Endothelial cell of umbilical vein (primary cell): ENCODE measurements at regions not wholly inside any gene's neighbourhood (a gene's known extent, or its start where the extent isn't known, plus 50 kb on each side); places are given as distances from the start of the nearest gene placed in this dataset.

Experiments
- EZH2 ChIP-seq: IDR thresholded peaks from 2 replicates; pipeline ENCODE4 v1.6.1; 2012; ENCODE audit warnings: borderline replicate concordance, low read depth, mild to moderate bottlenecking, moderate library complexity, low read length, inconsistent platforms; ENCODE audit not compliant: severe bottlenecking
- FOS ChIP-seq: IDR thresholded peaks from 2 replicates; pipeline ENCODE4 v1.6.1; 2011; ENCODE audit warnings: mild to moderate bottlenecking, low read length, moderate library complexity, borderline replicate concordance; ENCODE audit not compliant: insufficient read depth
- GATA2 ChIP-seq: IDR thresholded peaks from 2 replicates; pipeline ENCODE4 v1.7.0; 2011; ENCODE audit warnings: low read depth, mild to moderate bottlenecking, moderate library complexity, mixed read lengths, low read length; ENCODE audit not compliant: insufficient read length, insufficient read depth
- JUN ChIP-seq: IDR thresholded peaks from 2 replicates; pipeline ENCODE4 v1.6.1; 2011; ENCODE audit warnings: borderline replicate concordance, low read depth; ENCODE audit not compliant: insufficient read length, insufficient read depth
- MYC ChIP-seq: IDR thresholded peaks from one replicate; pipeline ENCODE4 v1.6.1; 2011; ENCODE audit warnings: mild to moderate bottlenecking, low read depth, low read length
- POLR2A ChIP-seq: IDR thresholded peaks from 2 replicates; pipeline ENCODE4 v1.6.1; 2012; ENCODE audit warnings: low read depth, mild to moderate bottlenecking, control low read depth, low read length
- POLR2AphosphoS5 ChIP-seq: IDR thresholded peaks from 2 replicates; pipeline ENCODE4 v1.6.1; 2012; ENCODE audit warnings: low read depth, mild to moderate bottlenecking, control low read depth, low read length, moderate library complexity; ENCODE audit not compliant: insufficient read depth
- TF ChIP-seq, protein P1 (sequence below): IDR thresholded peaks from 2 replicates; pipeline ENCODE4 v1.6.1; 2011; ENCODE audit not compliant: insufficient read depth, insufficient read length
- TF ChIP-seq, protein P2 (sequence below), 2 donors: IDR thresholded peaks; 1 replicate in 1 of 2; 2 replicates in 1 of 2; pipeline ENCODE4 v1.5.1; 2011; ENCODE audit warnings: low read length in 2 of 2, mild to moderate bottlenecking in 2 of 2, moderate library complexity in 2 of 2, control low read depth in 1 of 2, inconsistent platforms in 1 of 2, low read depth in 1 of 2; ENCODE audit not compliant: insufficient read depth in 1 of 2; ENCODE audit errors: extremely low read depth in 1 of 2

DNA sequence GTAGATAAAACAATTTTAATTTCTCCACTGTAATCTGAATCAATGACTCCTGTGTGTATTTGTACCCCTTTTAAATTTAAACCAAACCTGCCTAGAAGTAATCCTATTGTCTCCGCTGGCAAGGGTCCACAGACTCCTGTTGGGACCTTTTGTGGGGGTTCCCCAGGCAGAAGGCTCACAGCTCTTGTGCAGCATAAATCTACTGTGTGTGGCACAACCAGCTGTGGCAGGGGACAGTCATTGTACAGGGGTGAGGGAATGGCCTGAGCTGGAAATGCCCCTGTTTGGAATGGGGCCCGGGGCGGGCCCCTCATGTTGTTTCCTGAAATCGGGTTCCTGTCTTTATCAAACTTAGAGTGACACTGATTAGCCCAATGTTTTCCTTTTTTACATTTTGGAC is 318.2 kb upstream of the FAM98A start:
- TF ChIP-seq, protein P1, sequence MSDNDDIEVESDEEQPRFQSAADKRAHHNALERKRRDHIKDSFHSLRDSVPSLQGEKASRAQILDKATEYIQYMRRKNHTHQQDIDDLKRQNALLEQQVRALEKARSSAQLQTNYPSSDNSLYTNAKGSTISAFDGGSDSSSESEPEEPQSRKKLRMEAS = no peak
- TF ChIP-seq POLR2A = no peak
- TF ChIP-seq EZH2 = no peak
- TF ChIP-seq, protein P2, sequence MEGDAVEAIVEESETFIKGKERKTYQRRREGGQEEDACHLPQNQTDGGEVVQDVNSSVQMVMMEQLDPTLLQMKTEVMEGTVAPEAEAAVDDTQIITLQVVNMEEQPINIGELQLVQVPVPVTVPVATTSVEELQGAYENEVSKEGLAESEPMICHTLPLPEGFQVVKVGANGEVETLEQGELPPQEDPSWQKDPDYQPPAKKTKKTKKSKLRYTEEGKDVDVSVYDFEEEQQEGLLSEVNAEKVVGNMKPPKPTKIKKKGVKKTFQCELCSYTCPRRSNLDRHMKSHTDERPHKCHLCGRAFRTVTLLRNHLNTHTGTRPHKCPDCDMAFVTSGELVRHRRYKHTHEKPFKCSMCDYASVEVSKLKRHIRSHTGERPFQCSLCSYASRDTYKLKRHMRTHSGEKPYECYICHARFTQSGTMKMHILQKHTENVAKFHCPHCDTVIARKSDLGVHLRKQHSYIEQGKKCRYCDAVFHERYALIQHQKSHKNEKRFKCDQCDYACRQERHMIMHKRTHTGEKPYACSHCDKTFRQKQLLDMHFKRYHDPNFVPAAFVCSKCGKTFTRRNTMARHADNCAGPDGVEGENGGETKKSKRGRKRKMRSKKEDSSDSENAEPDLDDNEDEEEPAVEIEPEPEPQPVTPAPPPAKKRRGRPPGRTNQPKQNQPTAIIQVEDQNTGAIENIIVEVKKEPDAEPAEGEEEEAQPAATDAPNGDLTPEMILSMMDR (IDR thresholded peaks at IDR 0.05; ENCODE audit: extremely low read depth in 1 of 2, insufficient read depth in 1 of 2, low read depth in 1 of 2, low read length in 2 of 2) = no peak
- TF ChIP-seq FOS = no peak
- TF ChIP-seq GATA2 = no peak
- TF ChIP-seq POLR2AphosphoS5 = no peak
- no peak for TF ChIP-seq JUN
- no peak for TF ChIP-seq MYC
